ENCODE measurements at regions not wholly inside any gene's neighbourhood (a gene's known extent, or its start where the extent isn't known, plus 50 kb on each side); places are given as distances from the start of the nearest gene placed in this dataset.

GRCh38 chr15:92244703-92245102 lies 149.0 kb upstream of the ST8SIA2 start:
- TF ChIP-seq POLR2AphosphoS5 (IDR thresholded peaks at IDR 0.05): no peak
- TF ChIP-seq, protein P1, sequence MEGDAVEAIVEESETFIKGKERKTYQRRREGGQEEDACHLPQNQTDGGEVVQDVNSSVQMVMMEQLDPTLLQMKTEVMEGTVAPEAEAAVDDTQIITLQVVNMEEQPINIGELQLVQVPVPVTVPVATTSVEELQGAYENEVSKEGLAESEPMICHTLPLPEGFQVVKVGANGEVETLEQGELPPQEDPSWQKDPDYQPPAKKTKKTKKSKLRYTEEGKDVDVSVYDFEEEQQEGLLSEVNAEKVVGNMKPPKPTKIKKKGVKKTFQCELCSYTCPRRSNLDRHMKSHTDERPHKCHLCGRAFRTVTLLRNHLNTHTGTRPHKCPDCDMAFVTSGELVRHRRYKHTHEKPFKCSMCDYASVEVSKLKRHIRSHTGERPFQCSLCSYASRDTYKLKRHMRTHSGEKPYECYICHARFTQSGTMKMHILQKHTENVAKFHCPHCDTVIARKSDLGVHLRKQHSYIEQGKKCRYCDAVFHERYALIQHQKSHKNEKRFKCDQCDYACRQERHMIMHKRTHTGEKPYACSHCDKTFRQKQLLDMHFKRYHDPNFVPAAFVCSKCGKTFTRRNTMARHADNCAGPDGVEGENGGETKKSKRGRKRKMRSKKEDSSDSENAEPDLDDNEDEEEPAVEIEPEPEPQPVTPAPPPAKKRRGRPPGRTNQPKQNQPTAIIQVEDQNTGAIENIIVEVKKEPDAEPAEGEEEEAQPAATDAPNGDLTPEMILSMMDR (IDR thresholded peaks at IDR 0.05): no peak
- no peak for TF ChIP-seq POLR2A (IDR thresholded peaks at IDR 0.05)

Measured in breast epithelium (tissue), 3 donors.